Vagina (tissue), 2 donors: ENCODE measurements at regions not wholly inside any gene's neighbourhood (a gene's known extent, or its start where the extent isn't known, plus 50 kb on each side); places are given as distances from the start of the nearest gene placed in this dataset.
"Not testable (repeated sequence)": the region's sequence is repeated elsewhere in the genome, so short reads cannot be mapped to it uniquely, and the experiment has no call there.

Experiments
- DNase-seq, 2 donors: peaks; one replicate each; pipeline ENCODE4 v3.0.0-alpha.2; 2017; ENCODE audit errors: extremely low spot score in 2 of 2
- H3K27ac ChIP-seq: fragments of 200-600 bp; sonication (generic); one replicate; pipeline ENCODE4 v1.5.1; 2019
- H3K27me3 ChIP-seq: fragments of 200-600 bp; sonication (generic); one replicate; pipeline ENCODE4 v1.5.1; 2019
- H3K36me3 ChIP-seq, 2 donors: fragments of 200-600 bp; sonication (generic); one replicate each; pipeline ENCODE4 v1.5.1; 2017 to 2019
- H3K4me1 ChIP-seq: fragments of 200-600 bp; sonication (generic); one replicate; pipeline ENCODE4 v1.5.1; 2019
- H3K4me3 ChIP-seq, 2 donors: fragments of 200-600 bp; sonication (generic); 1 replicate in 1 of 2; 2 replicates in 1 of 2; pipeline ENCODE4 v1.5.1; 2016 to 2019
- H3K9me3 ChIP-seq: fragments of 200-600 bp; sonication (generic); one replicate; pipeline ENCODE4 v1.5.1; 2019
- POLR2A ChIP-seq, 2 donors: fragments of 450-650 bp; IDR thresholded peaks; one replicate each; pipeline ENCODE4 v1.6.1; 2017; ENCODE audit warnings: antibody characterized with exemption in 2 of 2, mild to moderate bottlenecking in 2 of 2, moderate library complexity in 2 of 2
- POLR2AphosphoS5 ChIP-seq, 2 donors: sonication (generic); formaldehyde crosslinking; IDR thresholded peaks; one replicate each; pipeline ENCODE4 v1.9.0; 2017; ENCODE audit warnings: antibody characterized with exemption in 2 of 2, mild to moderate bottlenecking in 2 of 2, low read depth in 1 of 2; ENCODE audit not compliant: insufficient read depth in 1 of 2
- intact Hi-C: fragments of 100-400 bp; cut with DNase I; formaldehyde crosslinking; loops from one replicate; pipeline ENCODE4 v1.15.1; 2023
- TF ChIP-seq, protein P1 (sequence below), 3 experiments: fragments of 450-650 bp in 2 of 3; fragments of 200-600 bp in 1 of 3; sonication (generic) in 1 of 3; IDR thresholded peaks; one replicate each; pipeline ENCODE4 v1.5.1; 2017 to 2019; ENCODE audit warnings: antibody characterized with exemption in 3 of 3, mild to moderate bottlenecking in 2 of 3, moderate library complexity in 2 of 3

DNA sequence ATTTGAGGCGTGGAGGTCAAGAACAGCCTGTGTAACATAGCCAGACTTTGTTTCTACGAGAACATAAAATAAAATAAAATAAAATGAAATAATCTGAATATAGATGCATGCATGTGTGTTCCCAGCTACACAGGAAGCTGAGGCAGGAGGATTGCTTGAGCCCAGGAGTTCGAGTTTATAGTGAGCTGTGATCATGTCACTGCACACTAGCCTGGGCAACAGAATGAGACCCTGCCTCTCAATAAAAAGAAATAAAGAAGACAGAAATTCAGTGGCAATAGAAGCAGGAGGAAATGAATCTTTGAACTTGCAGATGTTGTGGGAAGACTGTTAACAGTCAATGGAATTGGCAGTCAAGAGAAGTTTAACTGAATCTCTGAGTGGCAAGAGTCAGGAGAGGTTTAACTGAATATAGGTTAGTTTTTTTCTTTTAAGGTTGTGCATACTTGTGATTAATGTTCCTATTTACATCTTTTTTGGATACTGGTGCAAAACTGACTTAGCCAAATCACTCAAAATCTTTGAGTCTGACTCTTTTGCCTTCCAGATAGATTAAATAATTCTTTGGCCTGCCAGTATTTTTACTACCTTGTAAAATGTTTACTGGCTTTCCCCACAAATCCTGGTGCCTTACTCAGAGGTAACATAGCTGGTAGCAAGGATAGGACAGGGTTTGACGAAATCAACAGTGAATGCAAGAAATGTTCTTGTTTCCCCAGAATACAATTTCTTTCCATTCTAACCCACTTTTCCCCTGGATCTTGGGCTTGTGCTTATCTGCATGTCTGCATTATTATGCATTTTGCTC is 361.4 kb downstream of the PDCD6IP start:
- Histone ChIP-seq H3K4me1 (no peaks in the 10 kb centered on the region), H3K4me3 (no peak overlapping the region), H3K36me3 (no peaks in the 10 kb centered on the region), H3K27me3 (no peaks in the 10 kb centered on the region), H3K27ac (no peak overlapping the region), H3K9me3 (no peaks in the 10 kb centered on the region)
- DNase-seq = no peak
- TF ChIP-seq, protein P1, sequence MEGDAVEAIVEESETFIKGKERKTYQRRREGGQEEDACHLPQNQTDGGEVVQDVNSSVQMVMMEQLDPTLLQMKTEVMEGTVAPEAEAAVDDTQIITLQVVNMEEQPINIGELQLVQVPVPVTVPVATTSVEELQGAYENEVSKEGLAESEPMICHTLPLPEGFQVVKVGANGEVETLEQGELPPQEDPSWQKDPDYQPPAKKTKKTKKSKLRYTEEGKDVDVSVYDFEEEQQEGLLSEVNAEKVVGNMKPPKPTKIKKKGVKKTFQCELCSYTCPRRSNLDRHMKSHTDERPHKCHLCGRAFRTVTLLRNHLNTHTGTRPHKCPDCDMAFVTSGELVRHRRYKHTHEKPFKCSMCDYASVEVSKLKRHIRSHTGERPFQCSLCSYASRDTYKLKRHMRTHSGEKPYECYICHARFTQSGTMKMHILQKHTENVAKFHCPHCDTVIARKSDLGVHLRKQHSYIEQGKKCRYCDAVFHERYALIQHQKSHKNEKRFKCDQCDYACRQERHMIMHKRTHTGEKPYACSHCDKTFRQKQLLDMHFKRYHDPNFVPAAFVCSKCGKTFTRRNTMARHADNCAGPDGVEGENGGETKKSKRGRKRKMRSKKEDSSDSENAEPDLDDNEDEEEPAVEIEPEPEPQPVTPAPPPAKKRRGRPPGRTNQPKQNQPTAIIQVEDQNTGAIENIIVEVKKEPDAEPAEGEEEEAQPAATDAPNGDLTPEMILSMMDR (IDR thresholded peaks at IDR 0.05) = no peak
- TF ChIP-seq POLR2AphosphoS5 (IDR thresholded peaks at IDR 0.05; ENCODE audit: insufficient read depth in 1 of 2, low read depth in 1 of 2) (no peak), POLR2A (IDR thresholded peaks at IDR 0.05) (no peak)
- intact Hi-C loops = no loop called here

- DNase-seq, H3K27me3 ChIP-seq, H3K36me3 ChIP-seq, H3K4me1 ChIP-seq, H3K27ac ChIP-seq, intact Hi-C loops, H3K4me3 ChIP-seq, H3K9me3 ChIP-seq: not testable (repeated sequence)
Measured at GRCh38 chr3:34169636-34170035, 371.2 kb downstream of the PDCD6IP start.

DNA sequence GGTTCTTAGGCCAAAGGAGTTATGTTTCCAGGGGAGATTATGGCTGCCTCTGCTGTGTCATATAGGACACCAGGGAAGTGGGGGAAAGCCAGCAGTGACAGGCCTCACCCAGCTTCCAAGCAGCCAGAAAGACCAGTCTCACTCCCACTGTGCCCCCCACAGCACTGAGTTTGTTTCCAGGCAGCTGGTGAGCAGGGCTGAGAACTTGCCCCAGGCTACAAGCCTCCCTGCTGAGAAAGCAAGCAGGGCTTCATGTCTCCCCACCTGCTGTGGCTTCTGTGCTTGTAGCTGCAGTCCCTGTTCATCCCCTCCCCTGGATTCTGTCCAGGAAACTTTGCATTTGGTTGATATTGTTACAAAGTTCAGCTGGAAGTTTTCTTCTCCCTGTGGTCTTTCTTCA is 376.3 kb downstream of the PDCD6IP start:
- H3K27ac ChIP-seq = no peak overlapping the region
- H3K9me3 ChIP-seq = no peaks in the 10 kb centered on the region
- intact Hi-C loops = no loop called here
- no peak overlapping the region for H3K4me3 ChIP-seq
- no peak for TF ChIP-seq POLR2AphosphoS5 (IDR thresholded peaks at IDR 0.05; ENCODE audit: insufficient read depth in 1 of 2, low read depth in 1 of 2)
- no peak for TF ChIP-seq POLR2A (IDR thresholded peaks at IDR 0.05)
- TF ChIP-seq, protein P1 (IDR thresholded peaks at IDR 0.05) = no peak
- H3K36me3 ChIP-seq = no peaks in the 10 kb centered on the region
- no peaks in the 10 kb centered on the region for H3K4me1 ChIP-seq
- no peak for DNase-seq
- H3K27me3 ChIP-seq = no peaks in the 10 kb centered on the region

GRCh38 chr3:34175636-34176176 is 377.3 kb downstream of the PDCD6IP start:
- no peak for DNase-seq
- H3K4me3 ChIP-seq = no peak overlapping the region
- H3K27me3 ChIP-seq = no peaks in the 10 kb centered on the region
- no peak overlapping the region for H3K27ac ChIP-seq
- H3K36me3 ChIP-seq = no peaks in the 10 kb centered on the region
- no peaks in the 10 kb centered on the region for H3K4me1 ChIP-seq
- no peaks in the 10 kb centered on the region for H3K9me3 ChIP-seq
- TF ChIP-seq POLR2AphosphoS5 (IDR thresholded peaks at IDR 0.05; ENCODE audit: insufficient read depth in 1 of 2, low read depth in 1 of 2) (no peak), POLR2A (IDR thresholded peaks at IDR 0.05) (no peak)
- TF ChIP-seq, protein P1 (IDR thresholded peaks at IDR 0.05) = no peak
- intact Hi-C loops = no loop called here

- Histone ChIP-seq H3K4me3 (no peak overlapping the region), H3K9me3 (no peaks in the 10 kb centered on the region), H3K27ac (no peak overlapping the region), H3K36me3 (no peaks in the 10 kb centered on the region), H3K4me1 (no peaks in the 10 kb centered on the region), H3K27me3 (no peaks in the 10 kb centered on the region)
- no peak for DNase-seq
- TF ChIP-seq POLR2AphosphoS5 (IDR thresholded peaks at IDR 0.05; ENCODE audit: insufficient read depth in 1 of 2, low read depth in 1 of 2) (no peak), POLR2A (IDR thresholded peaks at IDR 0.05) (no peak)
- TF ChIP-seq, protein P1 (IDR thresholded peaks at IDR 0.05) = no peak
- intact Hi-C loops = no loop called here
Measured at GRCh38 chr3:34176723-34177122, 378.3 kb downstream of the PDCD6IP start.
